ENCODE measurements at regions not wholly inside any gene's neighbourhood (a gene's known extent, or its start where the extent isn't known, plus 50 kb on each side); places are given as distances from the start of the nearest gene placed in this dataset.

DNA sequence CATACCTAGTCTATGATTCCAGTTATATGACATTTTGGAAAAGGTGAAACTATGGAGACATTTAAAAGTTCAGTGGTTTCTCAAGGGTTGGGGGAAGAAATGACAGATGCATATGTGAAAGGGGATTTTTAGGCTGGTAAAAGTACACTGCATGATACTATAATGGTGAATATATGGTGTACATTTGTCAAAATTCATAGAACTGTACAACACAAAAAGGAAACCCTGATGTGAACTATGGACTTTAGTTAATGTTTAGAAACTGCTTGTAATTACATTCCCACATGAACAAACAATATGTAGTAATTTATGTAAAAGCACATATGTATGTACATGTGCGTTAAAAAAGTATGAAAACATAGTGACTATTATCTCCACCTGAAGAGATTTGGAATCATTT is 907.3 kb upstream of the CITED2 start:
- H3K4me3 Mint-ChIP-seq: no peak overlapping the region
- H3K9me3 Mint-ChIP-seq: no peaks in the 10 kb centered on the region
- H3K27ac ChIP-seq (ENCODE audit: low read length): no peak overlapping the region
- H3K9me3 ChIP-seq: no peaks in the 10 kb centered on the region
- CTCF ChIA-PET: no interaction called here
- no peaks in the 10 kb centered on the region for H3K4me1 ChIP-seq (ENCODE audit: control insufficient read depth in 1 of 2, extremely low read depth in 1 of 2, insufficient read depth in 2 of 2, low read length in 2 of 2)
- WGBS (ENCODE audit: insufficient coverage): no CpG with 5 or more reads among the region's 1 CpG
- no peak overlapping the region for H3K27ac Mint-ChIP-seq
- POLR2A ChIA-PET: no interaction called here
- DNase-seq (no peak), ATAC-seq (replicated peaks in 1 of 4) (no peak)
- no peaks in the 10 kb centered on the region for H3K4me1 Mint-ChIP-seq
- no peaks in the 10 kb centered on the region for H3K36me3 Mint-ChIP-seq
- H3K27me3 Mint-ChIP-seq: no peaks in the 10 kb centered on the region
- H3K36me3 ChIP-seq (ENCODE audit: control insufficient read depth in 2 of 2, extremely low read depth in 1 of 2, insufficient read depth in 1 of 2, low read length in 1 of 2): no peaks in the 10 kb centered on the region
- H3K27me3 ChIP-seq (replicated peaks in 1 of 2; ENCODE audit: control insufficient read depth in 2 of 2, extremely low read depth in 1 of 2, insufficient read depth in 2 of 2, low read length in 1 of 2): no peaks in the 10 kb centered on the region
- no peak overlapping the region for H3K4me3 ChIP-seq (ENCODE audit: control insufficient read depth in 1 of 2, extremely low read depth in 1 of 2, low read length in 1 of 2)

GRCh38 chr6:140281236-140281635 is 906.8 kb upstream of the CITED2 start:
- no peak overlapping the region for H3K27ac Mint-ChIP-seq
- H3K4me1 ChIP-seq (ENCODE audit: control insufficient read depth in 1 of 2, extremely low read depth in 1 of 2, insufficient read depth in 2 of 2, low read length in 2 of 2): no peaks in the 10 kb centered on the region
- DNase-seq (no peak), ATAC-seq (replicated peaks in 1 of 4) (no peak)
- WGBS (ENCODE audit: insufficient coverage): no CpG with 5 or more reads among the region's 2 CpGs
- H3K4me3 Mint-ChIP-seq: no peak overlapping the region
- no peaks in the 10 kb centered on the region for H3K9me3 Mint-ChIP-seq
- H3K27me3 ChIP-seq (replicated peaks in 1 of 2; ENCODE audit: control insufficient read depth in 2 of 2, extremely low read depth in 1 of 2, insufficient read depth in 2 of 2, low read length in 1 of 2): no peaks in the 10 kb centered on the region
- H3K9me3 ChIP-seq: no peaks in the 10 kb centered on the region
- H3K4me1 Mint-ChIP-seq: no peaks in the 10 kb centered on the region
- CTCF ChIA-PET: no interaction called here
- no peak overlapping the region for H3K4me3 ChIP-seq (ENCODE audit: control insufficient read depth in 1 of 2, extremely low read depth in 1 of 2, low read length in 1 of 2)
- no peak overlapping the region for H3K27ac ChIP-seq (ENCODE audit: low read length)
- POLR2A ChIA-PET: interaction anchor here in 1 of 2 donors (0.7 kb wide), 1 partner anchor 1067 kb away, joined by 7 read pairs; no protein-coding TSS in a partner anchor
- no peaks in the 10 kb centered on the region for H3K36me3 ChIP-seq (ENCODE audit: control insufficient read depth in 2 of 2, extremely low read depth in 1 of 2, insufficient read depth in 1 of 2, low read length in 1 of 2)
- no peaks in the 10 kb centered on the region for H3K36me3 Mint-ChIP-seq
- H3K27me3 Mint-ChIP-seq: no peaks in the 10 kb centered on the region

- Mint-ChIP-seq H3K4me1 (no peaks in the 10 kb centered on the region), H3K4me3 (no peak overlapping the region), H3K27me3 (peaks cover 0 to 3% of the 10 kb centered on the region in 2 donors)
Measured at GRCh38 chr6:140276719-140277118, 902.3 kb upstream of the CITED2 start.

DNA sequence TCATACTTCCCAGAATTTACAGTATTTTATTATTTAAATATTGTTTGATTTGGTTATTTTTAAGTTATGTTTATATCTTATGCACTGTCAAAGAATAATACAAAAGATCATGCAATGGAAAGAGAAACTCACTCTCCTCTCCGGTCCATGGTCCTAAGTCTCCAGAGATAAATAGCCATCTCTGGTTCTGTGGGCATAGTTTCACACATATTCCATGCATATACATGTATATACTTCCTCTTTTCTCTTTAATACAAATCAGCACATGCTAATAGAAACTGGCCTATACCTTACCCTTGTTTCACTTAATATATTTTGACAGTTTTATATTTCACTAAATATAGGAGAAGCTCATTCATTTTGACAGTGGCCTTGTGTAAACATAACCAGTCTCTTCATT is 901.7 kb upstream of the CITED2 start:
- POLR2A ChIA-PET: interaction anchor here in 1 of 2 donors (0.6 kb wide), 1 partner anchor 301 kb away, joined by 3 read pairs; no protein-coding TSS in a partner anchor
- 100% methylated on average over 1 of the region's 1 CpG for WGBS (ENCODE audit: insufficient coverage)
- Histone ChIP-seq H3K4me3 (ENCODE audit: control insufficient read depth in 1 of 2, extremely low read depth in 1 of 2, low read length in 1 of 2) (no peak overlapping the region), H3K27ac (ENCODE audit: low read length) (no peak overlapping the region), H3K36me3 (ENCODE audit: control insufficient read depth in 2 of 2, extremely low read depth in 1 of 2, insufficient read depth in 1 of 2, low read length in 1 of 2) (no peaks in the 10 kb centered on the region), H3K9me3 (no peaks in the 10 kb centered on the region), H3K4me1 (ENCODE audit: control insufficient read depth in 1 of 2, extremely low read depth in 1 of 2, insufficient read depth in 2 of 2, low read length in 2 of 2) (no peaks in the 10 kb centered on the region), H3K27me3 (replicated peaks in 1 of 2; ENCODE audit: control insufficient read depth in 2 of 2, extremely low read depth in 1 of 2, insufficient read depth in 2 of 2, low read length in 1 of 2) (no peaks in the 10 kb centered on the region)
- ATAC-seq (replicated peaks in 1 of 4) (no peak), DNase-seq (no peak)
- no peak overlapping the region for H3K27ac Mint-ChIP-seq
- H3K27me3 Mint-ChIP-seq: peaks cover 0 to 3% of the 10 kb centered on the region in 2 donors
- no peaks in the 10 kb centered on the region for H3K4me1 Mint-ChIP-seq
- H3K4me3 Mint-ChIP-seq: no peak overlapping the region
- H3K9me3 Mint-ChIP-seq: no peaks in the 10 kb centered on the region
- H3K36me3 Mint-ChIP-seq: no peaks in the 10 kb centered on the region
- CTCF ChIA-PET: interaction anchor here in 1 of 2 donors (0.6 kb wide), 1 partner anchor 1026 kb away, joined by 5 read pairs; no protein-coding TSS in a partner anchor

More at GRCh38 chr6:140276719-140277118, 902.3 kb upstream of the CITED2 start:
- ATAC-seq (replicated peaks in 1 of 4) (no peak), DNase-seq (no peak)
- Histone ChIP-seq H3K4me1 (ENCODE audit: control insufficient read depth in 1 of 2, extremely low read depth in 1 of 2, insufficient read depth in 2 of 2, low read length in 2 of 2) (no peaks in the 10 kb centered on the region), H3K4me3 (ENCODE audit: control insufficient read depth in 1 of 2, extremely low read depth in 1 of 2, low read length in 1 of 2) (no peak overlapping the region), H3K36me3 (ENCODE audit: control insufficient read depth in 2 of 2, extremely low read depth in 1 of 2, insufficient read depth in 1 of 2, low read length in 1 of 2) (no peaks in the 10 kb centered on the region), H3K9me3 (no peaks in the 10 kb centered on the region), H3K27ac (ENCODE audit: low read length) (no peak overlapping the region), H3K27me3 (replicated peaks in 1 of 2; ENCODE audit: control insufficient read depth in 2 of 2, extremely low read depth in 1 of 2, insufficient read depth in 2 of 2, low read length in 1 of 2) (no peaks in the 10 kb centered on the region)
- WGBS (ENCODE audit: insufficient coverage): no CpG with 5 or more reads among the region's 1 CpG
- Mint-ChIP-seq H3K9me3 (no peaks in the 10 kb centered on the region), H3K27ac (no peak overlapping the region), H3K36me3 (no peaks in the 10 kb centered on the region)
- CTCF ChIA-PET: interaction anchor here in 1 of 2 donors (0.6 kb wide), 1 partner anchor 1026 kb away, joined by 5 read pairs; no protein-coding TSS in a partner anchor
- POLR2A ChIA-PET: no interaction called here

GRCh38 chr6:140275725-140276124 is 901.3 kb upstream of the CITED2 start:
- H3K4me3 Mint-ChIP-seq: no peak overlapping the region
- no peaks in the 10 kb centered on the region for H3K4me1 Mint-ChIP-seq
- H3K36me3 Mint-ChIP-seq: no peaks in the 10 kb centered on the region
- no peak overlapping the region for H3K4me3 ChIP-seq (ENCODE audit: control insufficient read depth in 1 of 2, extremely low read depth in 1 of 2, low read length in 1 of 2)
- POLR2A ChIA-PET: interaction anchor here in 1 of 2 donors (0.6 kb wide), 1 partner anchor 300 kb away, joined by 3 read pairs; no protein-coding TSS in a partner anchor
- H3K4me1 ChIP-seq (ENCODE audit: control insufficient read depth in 1 of 2, extremely low read depth in 1 of 2, insufficient read depth in 2 of 2, low read length in 2 of 2): no peaks in the 10 kb centered on the region
- no peak overlapping the region for H3K27ac ChIP-seq (ENCODE audit: low read length)
- H3K27me3 Mint-ChIP-seq: peaks cover 0 to 3% of the 10 kb centered on the region in 2 donors
- no peak overlapping the region for H3K27ac Mint-ChIP-seq
- no peaks in the 10 kb centered on the region for H3K36me3 ChIP-seq (ENCODE audit: control insufficient read depth in 2 of 2, extremely low read depth in 1 of 2, insufficient read depth in 1 of 2, low read length in 1 of 2)
- ATAC-seq (replicated peaks in 1 of 4): no peak
- no peaks in the 10 kb centered on the region for H3K9me3 ChIP-seq
- no peaks in the 10 kb centered on the region for H3K27me3 ChIP-seq (replicated peaks in 1 of 2; ENCODE audit: control insufficient read depth in 2 of 2, extremely low read depth in 1 of 2, insufficient read depth in 2 of 2, low read length in 1 of 2)
- DNase-seq: no peak
- H3K9me3 Mint-ChIP-seq: no peaks in the 10 kb centered on the region
- CTCF ChIA-PET: no interaction called here

GRCh38 chr6:140274548-140274947 is 900.1 kb upstream of the CITED2 start:
- DNase-seq: no peak
- H3K4me1 Mint-ChIP-seq: no peaks in the 10 kb centered on the region
- ATAC-seq (replicated peaks in 1 of 4): no peak
- H3K4me1 ChIP-seq (ENCODE audit: control insufficient read depth in 1 of 2, extremely low read depth in 1 of 2, insufficient read depth in 2 of 2, low read length in 2 of 2): no peaks in the 10 kb centered on the region
- no peaks in the 10 kb centered on the region for H3K9me3 ChIP-seq
- peaks cover 0 to 3% of the 10 kb centered on the region in 2 donors for H3K27me3 Mint-ChIP-seq
- H3K27ac Mint-ChIP-seq: no peak overlapping the region
- no peak overlapping the region for H3K4me3 Mint-ChIP-seq
- H3K4me3 ChIP-seq (ENCODE audit: control insufficient read depth in 1 of 2, extremely low read depth in 1 of 2, low read length in 1 of 2): no peak overlapping the region
- POLR2A ChIA-PET: no interaction called here
- no peaks in the 10 kb centered on the region for H3K36me3 Mint-ChIP-seq
- no peaks in the 10 kb centered on the region for H3K9me3 Mint-ChIP-seq
- H3K27ac ChIP-seq (ENCODE audit: low read length): no peak overlapping the region
- CTCF ChIA-PET: no interaction called here
- no peaks in the 10 kb centered on the region for H3K27me3 ChIP-seq (replicated peaks in 1 of 2; ENCODE audit: control insufficient read depth in 2 of 2, extremely low read depth in 1 of 2, insufficient read depth in 2 of 2, low read length in 1 of 2)
- WGBS (ENCODE audit: insufficient coverage): no CpG with 5 or more reads among the region's 2 CpGs
- H3K36me3 ChIP-seq (ENCODE audit: control insufficient read depth in 2 of 2, extremely low read depth in 1 of 2, insufficient read depth in 1 of 2, low read length in 1 of 2): no peaks in the 10 kb centered on the region

DNA sequence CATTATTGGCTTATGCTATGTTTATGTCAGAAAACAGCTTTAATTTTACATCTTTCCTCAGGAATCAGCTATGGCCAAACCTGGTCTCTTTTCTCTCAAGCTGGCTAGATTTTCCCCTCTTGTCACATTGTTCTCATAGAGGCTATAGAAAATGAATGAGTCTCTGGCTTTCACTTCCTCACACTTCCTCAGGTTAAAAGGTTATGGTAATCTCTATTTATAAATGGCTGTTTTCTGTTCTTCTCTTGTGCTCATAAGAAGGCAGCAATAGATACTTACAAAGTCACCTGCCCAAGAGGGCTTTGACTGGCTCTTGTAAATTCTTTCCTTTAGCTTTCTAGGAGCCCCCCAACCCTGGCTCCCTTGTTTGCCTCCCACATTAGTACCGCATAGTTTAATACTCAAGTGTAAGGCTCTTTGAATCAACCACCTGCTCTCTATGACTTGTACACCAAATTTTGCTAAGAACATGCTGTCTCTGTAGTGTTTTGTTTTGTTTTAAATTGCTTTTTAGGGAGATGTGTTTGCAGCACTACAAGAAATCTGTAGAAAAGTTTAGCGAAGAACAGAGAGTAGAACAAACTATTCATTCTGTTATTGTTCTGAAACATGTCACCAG is 897.4 kb upstream of the CITED2 start:
- Histone ChIP-seq H3K4me3 (ENCODE audit: control insufficient read depth in 1 of 2, extremely low read depth in 1 of 2, low read length in 1 of 2) (no peak overlapping the region), H3K9me3 (no peaks in the 10 kb centered on the region), H3K4me1 (ENCODE audit: control insufficient read depth in 1 of 2, extremely low read depth in 1 of 2, insufficient read depth in 2 of 2, low read length in 2 of 2) (no peaks in the 10 kb centered on the region), H3K36me3 (ENCODE audit: control insufficient read depth in 2 of 2, extremely low read depth in 1 of 2, insufficient read depth in 1 of 2, low read length in 1 of 2) (no peaks in the 10 kb centered on the region), H3K27me3 (replicated peaks in 1 of 2; ENCODE audit: control insufficient read depth in 2 of 2, extremely low read depth in 1 of 2, insufficient read depth in 2 of 2, low read length in 1 of 2) (no peaks in the 10 kb centered on the region), H3K27ac (ENCODE audit: low read length) (no peak overlapping the region)
- ChIA-PET POLR2A (no interaction called here), CTCF (no interaction called here)
- no peak overlapping the region for H3K4me3 Mint-ChIP-seq
- no peaks in the 10 kb centered on the region for H3K4me1 Mint-ChIP-seq
- H3K9me3 Mint-ChIP-seq: no peaks in the 10 kb centered on the region
- WGBS (ENCODE audit: insufficient coverage): no CpG with 5 or more reads among the region's 2 CpGs
- peaks cover 0 to 3% of the 10 kb centered on the region in 2 donors for H3K27me3 Mint-ChIP-seq
- H3K36me3 Mint-ChIP-seq: no peaks in the 10 kb centered on the region
- no peak overlapping the region for H3K27ac Mint-ChIP-seq
- DNase-seq (no peak), ATAC-seq (replicated peaks in 1 of 4) (no peak)

All from T-cell (primary cell).